MM.1S (cell line): ENCODE measurements at regions not wholly inside any gene's neighbourhood (a gene's known extent, or its start where the extent isn't known, plus 50 kb on each side); places are given as distances from the start of the nearest gene placed in this dataset.

ENCODE experiments used
- DNase-seq: peaks from one replicate; pipeline ENCODE4 v3.0.0-alpha.2; 2015
- H2AFZ ChIP-seq: fragments of 300-600 bp; sonication (generic); 2 replicates; pipeline ENCODE4 v1.6.0; 2016; ENCODE audit warnings: antibody characterized with exemption, low read length
- H3F3A ChIP-seq: fragments of 300-600 bp; sonication (generic); 2 replicates; pipeline ENCODE4 v1.6.1; 2016; ENCODE audit warnings: mild to moderate bottlenecking, antibody characterized with exemption, low read length, moderate library complexity, mixed read lengths; ENCODE audit not compliant: insufficient read depth
- H3K27ac ChIP-seq: fragments of 300-600 bp; sonication (generic); 2 replicates; pipeline ENCODE4 v1.5.1; 2016; ENCODE audit warnings: mild to moderate bottlenecking, low read length
- H3K27me3 ChIP-seq: fragments of 300-600 bp; sonication (generic); replicated peaks from 2 replicates; pipeline ENCODE4 v1.6.0; 2016; ENCODE audit warnings: low read length; ENCODE audit not compliant: insufficient read depth
- H3K36me3 ChIP-seq: fragments of 300-600 bp; sonication (generic); replicated peaks from 2 replicates; pipeline ENCODE4 v1.6.1; 2016; ENCODE audit warnings: mild to moderate bottlenecking, low read length, mixed read lengths; ENCODE audit not compliant: insufficient read depth
- H3K4me1 ChIP-seq: fragments of 300-600 bp; sonication (generic); 2 replicates; pipeline ENCODE4 v1.6.1; 2016; ENCODE audit warnings: low read length, mixed read lengths
- H3K4me2 ChIP-seq: fragments of 300-600 bp; sonication (generic); 2 replicates; pipeline ENCODE4 v1.6.0; 2016; ENCODE audit warnings: low read depth, low read length
- H3K4me3 ChIP-seq: fragments of 300-600 bp; sonication (generic); 2 replicates; pipeline ENCODE4 v1.5.1; 2016; ENCODE audit warnings: low read length, mixed read lengths
- H3K79me2 ChIP-seq: fragments of 300-600 bp; sonication (generic); 2 replicates; pipeline ENCODE4 v1.6.1; 2016; ENCODE audit warnings: mixed run types, low read length, mixed read lengths
- H3K9ac ChIP-seq: fragments of 300-600 bp; sonication (generic); 2 replicates; pipeline ENCODE4 v1.6.1; 2016; ENCODE audit warnings: low read length, mixed read lengths
- H3K9me2 ChIP-seq: fragments of 300-600 bp; sonication (generic); replicated peaks from 2 replicates; pipeline ENCODE4 v1.6.1; 2016; ENCODE audit warnings: mild to moderate bottlenecking, low read length, mixed read lengths; ENCODE audit not compliant: insufficient read depth
- H3K9me3 ChIP-seq: fragments of 300-600 bp; sonication (generic); replicated peaks from 2 replicates; pipeline ENCODE4 v1.6.1; 2016; ENCODE audit warnings: mild to moderate bottlenecking, low read length, mixed read lengths; ENCODE audit not compliant: insufficient read depth
- H4K20me1 ChIP-seq: fragments of 300-600 bp; sonication (generic); 2 replicates; pipeline ENCODE4 v1.6.1; 2016; ENCODE audit warnings: mild to moderate bottlenecking, low read length, moderate library complexity, mixed read lengths; ENCODE audit not compliant: insufficient read depth
- EZH2 ChIP-seq: fragments of 300-600 bp; sonication (generic); optimal IDR thresholded peaks from 2 replicates; pipeline ENCODE3; 2017; ENCODE audit warnings: low read depth, mild to moderate bottlenecking, antibody characterized with exemption, low read length, mixed read lengths
- EZH2phosphoT487 ChIP-seq: fragments of 300-600 bp; sonication (generic); IDR thresholded peaks from 2 replicates; pipeline ENCODE4 v1.6.1; 2018; ENCODE audit warnings: antibody characterized with exemption, low read length
- TF ChIP-seq, protein P1 (sequence below): fragments of 300-600 bp; sonication (generic); IDR thresholded peaks from 2 replicates; pipeline ENCODE4 v1.5.1; 2016; ENCODE audit warnings: antibody characterized with exemption, low read length, mixed read lengths

GRCh38 chr14:89004166-89004565 lies 179.7 kb downstream of the TTC8 start:
- TF ChIP-seq, protein P1, sequence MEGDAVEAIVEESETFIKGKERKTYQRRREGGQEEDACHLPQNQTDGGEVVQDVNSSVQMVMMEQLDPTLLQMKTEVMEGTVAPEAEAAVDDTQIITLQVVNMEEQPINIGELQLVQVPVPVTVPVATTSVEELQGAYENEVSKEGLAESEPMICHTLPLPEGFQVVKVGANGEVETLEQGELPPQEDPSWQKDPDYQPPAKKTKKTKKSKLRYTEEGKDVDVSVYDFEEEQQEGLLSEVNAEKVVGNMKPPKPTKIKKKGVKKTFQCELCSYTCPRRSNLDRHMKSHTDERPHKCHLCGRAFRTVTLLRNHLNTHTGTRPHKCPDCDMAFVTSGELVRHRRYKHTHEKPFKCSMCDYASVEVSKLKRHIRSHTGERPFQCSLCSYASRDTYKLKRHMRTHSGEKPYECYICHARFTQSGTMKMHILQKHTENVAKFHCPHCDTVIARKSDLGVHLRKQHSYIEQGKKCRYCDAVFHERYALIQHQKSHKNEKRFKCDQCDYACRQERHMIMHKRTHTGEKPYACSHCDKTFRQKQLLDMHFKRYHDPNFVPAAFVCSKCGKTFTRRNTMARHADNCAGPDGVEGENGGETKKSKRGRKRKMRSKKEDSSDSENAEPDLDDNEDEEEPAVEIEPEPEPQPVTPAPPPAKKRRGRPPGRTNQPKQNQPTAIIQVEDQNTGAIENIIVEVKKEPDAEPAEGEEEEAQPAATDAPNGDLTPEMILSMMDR, result no peak
- no peak for TF ChIP-seq EZH2phosphoT487
- TF ChIP-seq EZH2, result no peak
- Histone ChIP-seq H3K27ac (no peak overlapping the region), H3K4me1 (no peaks in the 10 kb centered on the region), H3F3A (no peaks in the 10 kb centered on the region), H3K36me3 (no peaks in the 10 kb centered on the region), H2AFZ (no peak overlapping the region), H3K4me2 (no peak overlapping the region), H3K9ac (no peak overlapping the region), H3K27me3 (no peaks in the 10 kb centered on the region), H4K20me1 (no peaks in the 10 kb centered on the region), H3K9me2 (no peaks in the 10 kb centered on the region), H3K9me3 (no peaks in the 10 kb centered on the region), H3K79me2 (no peaks in the 10 kb centered on the region), H3K4me3 (no peak overlapping the region)
- DNase-seq, result no peak

- Histone ChIP-seq H4K20me1 (no peaks in the 10 kb centered on the region), H3K4me3 (no peak overlapping the region), H3K27ac (no peak overlapping the region), H3K9ac (no peak overlapping the region), H3K9me2 (no peaks in the 10 kb centered on the region), H3K27me3 (no peaks in the 10 kb centered on the region), H3K4me1 (no peaks in the 10 kb centered on the region), H3K4me2 (no peak overlapping the region), H3K9me3 (no peaks in the 10 kb centered on the region), H3K36me3 (no peaks in the 10 kb centered on the region), H3F3A (no peaks in the 10 kb centered on the region), H2AFZ (no peak overlapping the region), H3K79me2 (no peaks in the 10 kb centered on the region)
- no peak for DNase-seq
- TF ChIP-seq, protein P1, result no peak
- TF ChIP-seq EZH2phosphoT487, result no peak
- no peak for TF ChIP-seq EZH2
Observed at GRCh38 chr14:89007906-89008305, 183.5 kb downstream of the TTC8 start.

GRCh38 chr14:89011355-89012281 lies 187.2 kb downstream of the TTC8 start:
- DNase-seq, result no peak
- no peak overlapping the region for H3K4me2 ChIP-seq
- H3K4me3 ChIP-seq, result no peak overlapping the region

More at GRCh38 chr14:89011355-89012281, 187.2 kb downstream of the TTC8 start:
- H3F3A ChIP-seq, result no peaks in the 10 kb centered on the region
- H3K79me2 ChIP-seq, result no peaks in the 10 kb centered on the region
- no peak overlapping the region for H3K27ac ChIP-seq
- H3K4me1 ChIP-seq, result no peaks in the 10 kb centered on the region
- H3K9ac ChIP-seq, result no peak overlapping the region
- TF ChIP-seq, protein P1, result no peak
- no peak for TF ChIP-seq EZH2
- no peak for TF ChIP-seq EZH2phosphoT487
- no peaks in the 10 kb centered on the region for H3K27me3 ChIP-seq
- H4K20me1 ChIP-seq, result no peaks in the 10 kb centered on the region
- no peak overlapping the region for H2AFZ ChIP-seq
- no peaks in the 10 kb centered on the region for H3K9me3 ChIP-seq
- H3K9me2 ChIP-seq, result no peaks in the 10 kb centered on the region
- H3K36me3 ChIP-seq, result no peaks in the 10 kb centered on the region
